HepG2 (cell line): ENCODE measurements at regions not wholly inside any gene's neighbourhood (a gene's known extent, or its start where the extent isn't known, plus 50 kb on each side); places are given as distances from the start of the nearest gene placed in this dataset.

Experiments
- ATAC-seq: fragments of 200-7000 bp; cut with Tn5 transposase; 3 replicates; pipeline ENCODE4 v1.9.1; 2020; ENCODE audit warnings: mild to moderate bottlenecking, moderate library complexity
- BruUV-seq: library from RNA; stranded (reverse); fragments of 400-500 nt; replicated peaks from 2 replicates; lab custom pipeline; 2021; lab: Mats Ljungman, UMichigan
- CTCF ChIA-PET: fragments of 300-600 bp; formaldehyde crosslinking; extraction: SDS; loops from one replicate; lab custom pipeline; 2021; ENCODE audit warnings: low total read pairs, inconsistent platforms, low intra/inter-chr PET ratio; lab: Yijun Ruan, JAX
- POLR2A ChIA-PET: fragments of 350-600 bp; sonication (Branson Sonifier 250); formaldehyde crosslinking; loops from one replicate; lab custom pipeline; 2020; ENCODE audit warnings: antibody characterized with exemption, inconsistent platforms; lab: Yijun Ruan, JAX
- DNase-seq: peaks from one replicate; pipeline ENCODE4 v3.0.0-alpha.2; 2015; ENCODE audit warnings: low spot score
- FAIRE-seq: peaks from 3 replicates; lab custom pipeline; 2011; peaks lifted over from hg19 to GRCh38; lab: Jason Lieb, UNC
- H2AFZ ChIP-seq: one replicate; pipeline ENCODE4 v1.6.1; 2011; ENCODE audit warnings: low read length, inconsistent platforms
- H3K27ac ChIP-seq: fragments of 300-600 bp; 3 replicates; pipeline ENCODE4 v1.8.0; 2011; ENCODE audit warnings: mixed run types, mild to moderate bottlenecking, mixed read lengths, low read length, inconsistent platforms; ENCODE audit not compliant: insufficient read depth; ENCODE audit errors: extremely low read length
- H3K27me3 ChIP-seq, 2 experiments: fragments of 200-600 bp in 1 of 2; 2 replicates in 1 of 2; 3 replicates in 1 of 2; pipeline versions ENCODE4 v1.6.0 to v1.8.0; 2011; ENCODE audit warnings: low read length in 2 of 2, mild to moderate bottlenecking in 2 of 2, moderate library complexity in 2 of 2, inconsistent platforms in 1 of 2; ENCODE audit not compliant: insufficient read depth in 2 of 2, control insufficient read depth in 1 of 2
- H3K36me3 ChIP-seq, 2 experiments: fragments of 200-600 bp in 1 of 2; replicated peaks in 1 of 2; 2 replicates in 1 of 2; 3 replicates in 1 of 2; pipeline versions ENCODE4 v1.5.1 to v1.8.0; 2011; ENCODE audit warnings: low read length in 2 of 2, inconsistent platforms in 1 of 2; ENCODE audit not compliant: insufficient read depth in 2 of 2, control insufficient read depth in 1 of 2
- H3K4me1 ChIP-seq: 2 replicates; pipeline ENCODE4 v1.5.1; 2012; ENCODE audit warnings: low read length, inconsistent platforms; ENCODE audit not compliant: insufficient read depth
- H3K4me2 ChIP-seq: 2 replicates; pipeline ENCODE4 v1.6.0; 2011; ENCODE audit warnings: low read depth, low read length, inconsistent platforms
- H3K4me3 ChIP-seq, 3 experiments: fragments of 200-600 bp in 1 of 3; sonication (generic), shearing (Covaris generic) in 1 of 3; replicated peaks in 1 of 3; 2 replicates each; pipeline ENCODE4 v1.5.1; 2011 to 2016; ENCODE audit warnings: low read length in 3 of 3, inconsistent platforms in 2 of 3, low read depth in 2 of 3, mild to moderate bottlenecking in 2 of 3, control low read depth in 1 of 3, mixed read lengths in 1 of 3; ENCODE audit not compliant: insufficient read depth in 1 of 3
- H3K79me2 ChIP-seq: one replicate; pipeline ENCODE4 v1.6.1; 2011; ENCODE audit warnings: low read length, inconsistent platforms; ENCODE audit not compliant: insufficient read depth
- H3K9ac ChIP-seq: 2 replicates; pipeline ENCODE4 v1.6.0; 2011; ENCODE audit warnings: mild to moderate bottlenecking, low read depth, low read length, inconsistent platforms; ENCODE audit not compliant: insufficient read depth
- H3K9me3 ChIP-seq: 2 replicates; pipeline ENCODE4 v1.5.1; 2012; ENCODE audit warnings: mild to moderate bottlenecking, low read length
- H4K20me1 ChIP-seq: 2 replicates; pipeline ENCODE4 v1.6.0; 2011; ENCODE audit warnings: inconsistent platforms, mild to moderate bottlenecking, low read length, moderate library complexity; ENCODE audit not compliant: insufficient read depth
- CCAR2 ChIP-seq: fragments of 200-400 bp; formaldehyde crosslinking; optimal IDR thresholded peaks from 2 replicates; pipeline ENCODE3; 2018; ENCODE audit warnings: low read depth, mild to moderate bottlenecking, low read length, moderate library complexity
- EZH2 ChIP-seq: conservative IDR thresholded peaks from 2 replicates; pipeline ENCODE4 v1.6.1; 2012; ENCODE audit warnings: mild to moderate bottlenecking, low read depth, low read length, moderate library complexity
- GATAD2A ChIP-seq: IDR thresholded peaks from 2 replicates; pipeline ENCODE4 v1.6.1; 2016
- MED8 ChIP-seq: sonication (generic); formaldehyde crosslinking; IDR thresholded peaks from 2 replicates; pipeline ENCODE4 v1.8.1; 2023; ENCODE audit warnings: mild to moderate bottlenecking, missing genetic modification reagents; ENCODE audit not compliant: insufficient replicate concordance
- SRY ChIP-seq: sonication (generic); formaldehyde crosslinking; IDR thresholded peaks from 2 replicates; pipeline ENCODE4 v1.8.0; 2022; ENCODE audit warnings: mild to moderate bottlenecking, missing genetic modification reagents
- ZNF234 ChIP-seq: sonication (generic); formaldehyde crosslinking; conservative IDR thresholded peaks from 2 replicates; pipeline ENCODE4 v1.5.1; 2020; ENCODE audit warnings: mild to moderate bottlenecking, missing genetic modification reagents
- ZNF563 ChIP-seq: sonication (generic); formaldehyde crosslinking; IDR thresholded peaks from 2 replicates; pipeline ENCODE4 v1.8.0; 2022; ENCODE audit warnings: mild to moderate bottlenecking, moderate library complexity, missing genetic modification reagents
- ZNF674 ChIP-seq: sonication (generic); formaldehyde crosslinking; IDR thresholded peaks from 2 replicates; pipeline ENCODE4 v1.5.0; 2020; ENCODE audit warnings: low read depth, mild to moderate bottlenecking, missing genetic modification reagents
- ZNF772 ChIP-seq: sonication (generic); formaldehyde crosslinking; IDR thresholded peaks from 2 replicates; pipeline ENCODE4 v1.5.0; 2020; ENCODE audit warnings: mild to moderate bottlenecking, missing genetic modification reagents
- WGBS: methylation state at CpG from one replicate; pipeline ENCODE4 v1.1.6; 2017; ENCODE audit warnings: low lambda C conversion rate; 5-methylcytosine and 5-hydroxymethylcytosine counted together
- in situ Hi-C: cut with HindIII; loops from 2 replicates; pipeline ENCODE4 v1.10.0; 2017; ENCODE audit warnings: low pct_unique_long_range_greater_than_20kb; ENCODE audit not compliant: extremely low pct_ligation_motif_present
- intact Hi-C: fragments of 100-400 bp; cut with micrococcal nuclease; formaldehyde crosslinking; loops from one replicate; pipeline ENCODE4 v1.10.0; 2022; ENCODE audit not compliant: unreplicated experiment
- TF ChIP-seq, protein P1 (sequence below): sonication (generic); formaldehyde crosslinking; IDR thresholded peaks from 2 replicates; pipeline ENCODE4 v1.5.0; 2020; ENCODE audit warnings: mild to moderate bottlenecking, missing genetic modification reagents
- TF ChIP-seq, protein P2 (sequence below): sonication (generic); formaldehyde crosslinking; IDR thresholded peaks from 2 replicates; pipeline ENCODE4 v1.5.1; 2020; ENCODE audit warnings: missing genetic modification reagents, mild to moderate bottlenecking, borderline replicate concordance
- TF ChIP-seq, protein P3 (sequence below): sonication (generic); formaldehyde crosslinking; conservative IDR thresholded peaks from 2 replicates; pipeline ENCODE4 v1.8.1; 2023; ENCODE audit warnings: missing genetic modification reagents
- TF ChIP-seq, protein P4 (sequence below): sonication (generic); formaldehyde crosslinking; IDR thresholded peaks from 2 replicates; pipeline ENCODE4 v1.4.0; 2020; ENCODE audit warnings: missing genetic modification reagents

DNA sequence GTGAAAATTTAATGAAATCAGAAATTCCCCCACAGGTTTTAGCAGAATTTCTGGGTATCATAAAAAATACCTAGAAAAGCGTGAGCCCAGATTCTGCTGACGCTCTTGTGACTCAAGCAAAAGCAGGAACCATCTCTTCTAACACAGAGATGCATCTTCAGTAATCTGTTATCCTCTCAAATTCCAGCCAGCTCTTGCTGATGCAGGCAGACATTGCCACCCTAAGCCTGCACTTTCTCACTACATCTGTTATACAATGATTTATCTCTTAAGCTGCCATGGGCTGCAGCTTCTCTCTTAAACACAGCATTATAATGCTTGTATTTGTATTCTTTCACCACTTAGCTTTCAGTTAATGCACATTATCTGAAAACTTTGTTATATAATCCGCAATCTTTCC lies 113.0 kb upstream of the RGS1 start:
- Histone ChIP-seq H4K20me1 (no peaks in the 10 kb centered on the region), H3K9ac (no peak overlapping the region)
- FAIRE-seq (no peak), ATAC-seq (no peak)
- TF ChIP-seq, protein P1, sequence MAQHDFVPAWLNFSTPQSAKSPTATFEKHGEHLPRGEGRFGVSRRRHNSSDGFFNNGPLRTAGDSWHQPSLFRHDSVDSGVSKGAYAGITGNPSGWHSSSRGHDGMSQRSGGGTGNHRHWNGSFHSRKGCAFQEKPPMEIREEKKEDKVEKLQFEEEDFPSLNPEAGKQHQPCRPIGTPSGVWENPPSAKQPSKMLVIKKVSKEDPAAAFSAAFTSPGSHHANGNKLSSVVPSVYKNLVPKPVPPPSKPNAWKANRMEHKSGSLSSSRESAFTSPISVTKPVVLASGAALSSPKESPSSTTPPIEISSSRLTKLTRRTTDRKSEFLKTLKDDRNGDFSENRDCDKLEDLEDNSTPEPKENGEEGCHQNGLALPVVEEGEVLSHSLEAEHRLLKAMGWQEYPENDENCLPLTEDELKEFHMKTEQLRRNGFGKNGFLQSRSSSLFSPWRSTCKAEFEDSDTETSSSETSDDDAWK (CRISPR knock-in tag) = no peak
- TF ChIP-seq, protein P2, sequence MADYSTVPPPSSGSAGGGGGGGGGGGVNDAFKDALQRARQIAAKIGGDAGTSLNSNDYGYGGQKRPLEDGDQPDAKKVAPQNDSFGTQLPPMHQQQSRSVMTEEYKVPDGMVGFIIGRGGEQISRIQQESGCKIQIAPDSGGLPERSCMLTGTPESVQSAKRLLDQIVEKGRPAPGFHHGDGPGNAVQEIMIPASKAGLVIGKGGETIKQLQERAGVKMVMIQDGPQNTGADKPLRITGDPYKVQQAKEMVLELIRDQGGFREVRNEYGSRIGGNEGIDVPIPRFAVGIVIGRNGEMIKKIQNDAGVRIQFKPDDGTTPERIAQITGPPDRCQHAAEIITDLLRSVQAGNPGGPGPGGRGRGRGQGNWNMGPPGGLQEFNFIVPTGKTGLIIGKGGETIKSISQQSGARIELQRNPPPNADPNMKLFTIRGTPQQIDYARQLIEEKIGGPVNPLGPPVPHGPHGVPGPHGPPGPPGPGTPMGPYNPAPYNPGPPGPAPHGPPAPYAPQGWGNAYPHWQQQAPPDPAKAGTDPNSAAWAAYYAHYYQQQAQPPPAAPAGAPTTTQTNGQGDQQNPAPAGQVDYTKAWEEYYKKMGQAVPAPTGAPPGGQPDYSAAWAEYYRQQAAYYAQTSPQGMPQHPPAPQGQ = no peak
- TF ChIP-seq SRY (CRISPR knock-in tag) (no peak), ZNF674 (CRISPR knock-in tag) (no peak), EZH2 (no peak), ZNF772 (no peak), MED8 (CRISPR knock-in tag) (no peak), CCAR2 (no peak), ZNF234 (CRISPR knock-in tag) (no peak), ZNF563 (CRISPR knock-in tag) (no peak), GATAD2A (CRISPR knock-in tag) (no peak)
- TF ChIP-seq, protein P3, sequence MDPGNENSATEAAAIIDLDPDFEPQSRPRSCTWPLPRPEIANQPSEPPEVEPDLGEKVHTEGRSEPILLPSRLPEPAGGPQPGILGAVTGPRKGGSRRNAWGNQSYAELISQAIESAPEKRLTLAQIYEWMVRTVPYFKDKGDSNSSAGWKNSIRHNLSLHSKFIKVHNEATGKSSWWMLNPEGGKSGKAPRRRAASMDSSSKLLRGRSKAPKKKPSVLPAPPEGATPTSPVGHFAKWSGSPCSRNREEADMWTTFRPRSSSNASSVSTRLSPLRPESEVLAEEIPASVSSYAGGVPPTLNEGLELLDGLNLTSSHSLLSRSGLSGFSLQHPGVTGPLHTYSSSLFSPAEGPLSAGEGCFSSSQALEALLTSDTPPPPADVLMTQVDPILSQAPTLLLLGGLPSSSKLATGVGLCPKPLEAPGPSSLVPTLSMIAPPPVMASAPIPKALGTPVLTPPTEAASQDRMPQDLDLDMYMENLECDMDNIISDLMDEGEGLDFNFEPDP (CRISPR knock-in tag) = no peak
- TF ChIP-seq, protein P4, sequence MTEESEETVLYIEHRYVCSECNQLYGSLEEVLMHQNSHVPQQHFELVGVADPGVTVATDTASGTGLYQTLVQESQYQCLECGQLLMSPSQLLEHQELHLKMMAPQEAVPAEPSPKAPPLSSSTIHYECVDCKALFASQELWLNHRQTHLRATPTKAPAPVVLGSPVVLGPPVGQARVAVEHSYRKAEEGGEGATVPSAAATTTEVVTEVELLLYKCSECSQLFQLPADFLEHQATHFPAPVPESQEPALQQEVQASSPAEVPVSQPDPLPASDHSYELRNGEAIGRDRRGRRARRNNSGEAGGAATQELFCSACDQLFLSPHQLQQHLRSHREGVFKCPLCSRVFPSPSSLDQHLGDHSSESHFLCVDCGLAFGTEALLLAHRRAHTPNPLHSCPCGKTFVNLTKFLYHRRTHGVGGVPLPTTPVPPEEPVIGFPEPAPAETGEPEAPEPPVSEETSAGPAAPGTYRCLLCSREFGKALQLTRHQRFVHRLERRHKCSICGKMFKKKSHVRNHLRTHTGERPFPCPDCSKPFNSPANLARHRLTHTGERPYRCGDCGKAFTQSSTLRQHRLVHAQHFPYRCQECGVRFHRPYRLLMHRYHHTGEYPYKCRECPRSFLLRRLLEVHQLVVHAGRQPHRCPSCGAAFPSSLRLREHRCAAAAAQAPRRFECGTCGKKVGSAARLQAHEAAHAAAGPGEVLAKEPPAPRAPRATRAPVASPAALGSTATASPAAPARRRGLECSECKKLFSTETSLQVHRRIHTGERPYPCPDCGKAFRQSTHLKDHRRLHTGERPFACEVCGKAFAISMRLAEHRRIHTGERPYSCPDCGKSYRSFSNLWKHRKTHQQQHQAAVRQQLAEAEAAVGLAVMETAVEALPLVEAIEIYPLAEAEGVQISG (CRISPR knock-in tag) = no peak
- TF ChIP-seq, all 625 proteins: peak for 0
- H2AFZ ChIP-seq = no peak overlapping the region
- ChIA-PET CTCF (no interaction called here), POLR2A (no interaction called here)
- in situ Hi-C loops = no loop called here
- no peaks in the 10 kb centered on the region for H3K27me3 ChIP-seq
- no TSS peak for BruUV-seq
- no peak overlapping the region for H3K27ac ChIP-seq
- H3K4me1 ChIP-seq = no peaks in the 10 kb centered on the region
- WGBS = 20% methylated on average over 3 of the region's 3 CpGs
- H3K9me3 ChIP-seq = no peaks in the 10 kb centered on the region
- H3K4me3 ChIP-seq = no peak overlapping the region
- intact Hi-C loops = no loop called here
- no peaks in the 10 kb centered on the region for H3K36me3 ChIP-seq
- DNase-seq = no peak
- no peak overlapping the region for H3K4me2 ChIP-seq
- no peaks in the 10 kb centered on the region for H3K79me2 ChIP-seq
